Pancreas (tissue), 10 donors: ENCODE measurements at regions not wholly inside any gene's neighbourhood (a gene's known extent, or its start where the extent isn't known, plus 50 kb on each side); places are given as distances from the start of the nearest gene placed in this dataset.

Source experiments
- ATAC-seq, 4 donors: fragments of 200-7000 bp; cut with Tn5 transposase; one replicate each; pipeline versions ENCODE4 v1.8.0 to v1.9.1; 2020; ENCODE audit warnings: mild to moderate bottlenecking in 4 of 4, moderate library complexity in 4 of 4
- DNase-seq, 6 donors: peaks; one replicate each; pipeline ENCODE4 v3.0.0-alpha.2; 2020
- FAIRE-seq: peaks from 2 replicates; lab custom pipeline; 2012; peaks lifted over from hg19 to GRCh38; lab: Jason Lieb, UNC
- H3K27ac ChIP-seq, 4 donors: fragments of 200-600 bp; sonication (generic); 1 replicate in 3 of 4; 2 replicates in 1 of 4; pipeline versions ENCODE4 v1.5.0 to v1.8.0; 2020
- H3K27me3 ChIP-seq, 4 donors: fragments of 200-600 bp; one replicate each; pipeline ENCODE4 v1.8.0; 2021
- H3K36me3 ChIP-seq, 3 donors: fragments of 200-600 bp; sonication (generic) in 1 of 3; one replicate each; pipeline versions ENCODE4 v1.5.0 to v1.8.0; 2020 to 2021
- H3K4me1 ChIP-seq, 3 donors: fragments of 200-600 bp; one replicate each; pipeline ENCODE4 v1.8.0; 2021
- H3K4me3 ChIP-seq, 4 donors: fragments of 200-600 bp; sonication (generic) in 2 of 4; one replicate each; pipeline versions ENCODE4 v1.5.0 to v1.8.0; 2020 to 2021
- H3K9me3 ChIP-seq, 4 donors: fragments of 200-600 bp; one replicate each; pipeline ENCODE4 v1.8.0; 2021
- WGBS, 2 donors: extraction: QIAGEN DNeasy Blood & Tissue Kit; methylation state at CpG; one replicate each; pipeline ENCODE4 v1.1.7; 2013; 5-methylcytosine and 5-hydroxymethylcytosine counted together
- intact Hi-C, 3 donors: fragments of 100-400 bp; cut with DNase I; formaldehyde crosslinking; loops; one replicate each; pipeline versions ENCODE4 v1.11.1 to v1.14.2; 2022
- TF ChIP-seq, protein P1 (sequence below), 4 donors: fragments of 200-600 bp; sonication (generic) in 3 of 4; IDR thresholded peaks; one replicate each; pipeline versions ENCODE4 v1.5.0 to v1.8.0; 2021; ENCODE audit warnings: antibody characterized with exemption in 4 of 4
- donor health status: healthy with polysubstance abuse.
- donor health status: DM: no; HTN: no; CAD: no; lungs with moderate emphysema.
- donor health status: DM: no; HTN: no; CAD: no.
- donor health status: control.
- donor health status: control.
- donor health status: Bipolar disorder and iron deficiency.
- donor health status: DM: yes; HTN: yes; CAD: no.
- donor health status: DM: no; HTN: no; CAD: no.
- donor health status: DM: no; HTN: no; CAD: no.
- donor health status: DM: yes; HTN: yes; CAD: no.

DNA sequence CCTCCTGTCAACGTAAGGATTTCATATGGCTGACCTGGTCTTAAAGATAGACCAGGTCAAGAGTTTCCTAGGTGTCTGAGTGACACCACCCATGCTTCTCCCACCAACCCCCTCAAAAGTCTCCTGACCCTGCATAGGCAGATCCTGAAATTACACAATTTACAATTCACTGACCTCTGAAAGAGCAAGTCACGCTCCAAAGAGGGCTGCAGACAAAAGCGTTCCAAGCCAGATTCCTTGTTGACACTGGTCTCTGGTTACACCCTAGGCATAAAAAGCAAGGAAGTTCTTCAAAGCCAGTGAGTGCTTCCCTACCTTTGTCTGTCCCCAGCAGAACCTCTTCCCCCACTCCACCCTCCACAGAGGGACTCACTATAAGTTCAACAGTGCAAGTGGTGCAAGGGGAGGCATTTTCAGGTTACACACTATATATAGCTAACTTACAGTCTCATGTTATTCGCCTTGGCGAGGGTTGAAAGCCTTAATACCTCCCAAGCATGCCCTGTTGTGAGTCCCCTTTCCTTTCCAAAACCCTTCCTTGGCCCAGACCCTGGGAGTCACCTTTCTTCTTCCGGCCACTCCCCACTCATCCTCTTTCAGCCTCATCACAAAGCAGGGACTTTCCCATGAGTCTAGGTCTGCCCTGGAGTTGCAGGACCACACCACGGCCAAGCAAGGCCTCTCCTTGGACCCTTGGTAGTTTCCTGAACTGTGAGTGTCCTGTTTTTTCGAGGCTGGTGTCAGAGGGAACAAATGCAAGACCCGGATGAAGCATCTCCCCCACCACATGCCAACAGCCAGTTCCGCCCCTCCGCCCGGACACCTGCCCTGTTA, 58.0 kb upstream of the KLF3 start:
- TF ChIP-seq, protein P1, sequence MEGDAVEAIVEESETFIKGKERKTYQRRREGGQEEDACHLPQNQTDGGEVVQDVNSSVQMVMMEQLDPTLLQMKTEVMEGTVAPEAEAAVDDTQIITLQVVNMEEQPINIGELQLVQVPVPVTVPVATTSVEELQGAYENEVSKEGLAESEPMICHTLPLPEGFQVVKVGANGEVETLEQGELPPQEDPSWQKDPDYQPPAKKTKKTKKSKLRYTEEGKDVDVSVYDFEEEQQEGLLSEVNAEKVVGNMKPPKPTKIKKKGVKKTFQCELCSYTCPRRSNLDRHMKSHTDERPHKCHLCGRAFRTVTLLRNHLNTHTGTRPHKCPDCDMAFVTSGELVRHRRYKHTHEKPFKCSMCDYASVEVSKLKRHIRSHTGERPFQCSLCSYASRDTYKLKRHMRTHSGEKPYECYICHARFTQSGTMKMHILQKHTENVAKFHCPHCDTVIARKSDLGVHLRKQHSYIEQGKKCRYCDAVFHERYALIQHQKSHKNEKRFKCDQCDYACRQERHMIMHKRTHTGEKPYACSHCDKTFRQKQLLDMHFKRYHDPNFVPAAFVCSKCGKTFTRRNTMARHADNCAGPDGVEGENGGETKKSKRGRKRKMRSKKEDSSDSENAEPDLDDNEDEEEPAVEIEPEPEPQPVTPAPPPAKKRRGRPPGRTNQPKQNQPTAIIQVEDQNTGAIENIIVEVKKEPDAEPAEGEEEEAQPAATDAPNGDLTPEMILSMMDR (IDR thresholded peaks at IDR 0.05): no peak
- H3K36me3 ChIP-seq: no peaks in the 10 kb centered on the region
- no peak overlapping the region for H3K27ac ChIP-seq
- 86% methylated on average over 12 of the region's 12 CpGs for WGBS, 2 donors
- ATAC-seq (no peak), DNase-seq (no peak), FAIRE-seq (no peak)
- peaks cover 0 to 7% (median 0%) of the 10 kb centered on the region in 3 donors for H3K4me1 ChIP-seq
- H3K9me3 ChIP-seq: no peaks in the 10 kb centered on the region
- intact Hi-C loops: no loop called here
- no peak overlapping the region for H3K4me3 ChIP-seq
- no peaks in the 10 kb centered on the region for H3K27me3 ChIP-seq

DNA sequence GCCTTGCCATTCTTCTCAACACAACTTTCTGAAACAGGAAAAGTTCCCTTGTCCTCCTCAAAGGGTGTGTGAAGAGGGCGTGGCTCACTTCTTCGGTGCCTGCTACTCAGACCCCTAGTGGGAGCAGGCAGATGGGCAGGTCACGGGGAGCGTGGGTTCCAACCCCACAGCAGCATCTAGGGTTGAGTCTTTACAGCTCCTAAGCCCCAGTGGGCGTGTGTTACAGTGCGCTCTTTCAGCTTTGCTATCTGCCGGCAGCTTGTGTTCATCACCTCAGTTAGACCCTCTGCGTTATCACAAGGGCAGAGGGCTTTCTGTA, 57.5 kb upstream of the KLF3 start:
- no peak for FAIRE-seq
- no peak for ATAC-seq
- 88 to 94% methylated on average over 8 of the region's 8 CpGs for WGBS, 2 donors
- H3K27ac ChIP-seq: no peak overlapping the region
- H3K4me1 ChIP-seq: peaks cover 0 to 5% (median 0%) of the 10 kb centered on the region in 3 donors
- no peak overlapping the region for H3K4me3 ChIP-seq
- no peaks in the 10 kb centered on the region for H3K9me3 ChIP-seq
- intact Hi-C loops: no loop called here
- DNase-seq: no peak
- TF ChIP-seq, protein P1 (IDR thresholded peaks at IDR 0.05): no peak
- H3K36me3 ChIP-seq: no peaks in the 10 kb centered on the region
- H3K27me3 ChIP-seq: no peaks in the 10 kb centered on the region

DNA sequence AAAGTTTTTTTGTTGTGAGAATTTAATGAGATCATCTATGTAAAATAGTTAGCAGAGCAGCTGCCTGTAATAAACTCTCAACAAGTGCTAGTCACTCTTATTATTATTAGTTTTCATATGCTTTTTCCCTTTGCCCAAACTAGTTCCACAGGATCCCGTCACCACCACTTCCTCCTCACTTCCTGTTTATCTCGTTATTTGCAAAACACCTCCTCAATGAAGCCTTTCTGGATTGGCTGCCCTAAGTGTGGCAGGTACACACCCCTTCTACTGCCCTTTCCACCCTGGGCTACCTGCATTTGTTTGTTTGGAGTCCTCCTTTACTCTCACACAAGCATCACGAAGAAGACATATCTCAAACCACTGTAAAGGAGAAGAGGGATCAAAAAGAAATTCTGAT, 54.4 kb upstream of the KLF3 start:
- FAIRE-seq: no peak
- TF ChIP-seq, protein P1 (IDR thresholded peaks at IDR 0.05): no peak
- no peaks in the 10 kb centered on the region for H3K27me3 ChIP-seq
- ATAC-seq: no peak
- no peak overlapping the region for H3K4me3 ChIP-seq
- peaks cover 0 to 9% (median 0%) of the 10 kb centered on the region in 3 donors for H3K4me1 ChIP-seq
- no peak overlapping the region for H3K27ac ChIP-seq
- no peaks in the 10 kb centered on the region for H3K9me3 ChIP-seq
- no peak for DNase-seq
- intact Hi-C loops: no loop called here
- no peaks in the 10 kb centered on the region for H3K36me3 ChIP-seq
- WGBS, 2 donors: 83 to 84% methylated on average over 3 of the region's 3 CpGs

DNA sequence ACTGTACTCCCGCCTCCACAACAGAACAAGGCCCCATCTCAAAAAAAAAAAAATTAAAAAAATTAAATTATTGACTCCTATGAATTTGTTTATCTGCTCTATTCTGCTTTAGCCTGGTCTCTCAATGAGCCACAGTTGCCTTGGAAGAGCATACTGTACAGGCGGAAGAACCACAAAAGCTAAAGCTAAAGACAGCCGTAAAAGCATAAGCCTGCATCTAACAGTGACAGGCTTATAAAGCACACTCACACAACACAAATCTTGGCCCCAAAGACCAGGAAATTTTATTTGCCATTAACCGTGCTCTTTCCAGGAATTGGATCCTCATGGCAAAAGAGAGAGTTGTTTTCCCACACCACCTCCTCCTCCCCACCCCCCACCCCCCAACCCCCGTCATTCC, 53.5 kb upstream of the KLF3 start:
- Histone ChIP-seq H3K9me3 (no peaks in the 10 kb centered on the region), H3K4me3 (no peak overlapping the region), H3K27ac (peak overlapping the region in 2 of 4 donors; percentile 20 to 67), H3K4me1 (peaks cover 0 to 9% (median 0%) of the 10 kb centered on the region in 3 donors), H3K27me3 (no peaks in the 10 kb centered on the region), H3K36me3 (no peaks in the 10 kb centered on the region)
- WGBS, 2 donors: 52 to 55% methylated on average over 5 of the region's 5 CpGs
- DNase-seq (no peak), FAIRE-seq (no peak), ATAC-seq (peak in 3 of 4 donors; percentile 22 to 34 (median 24))
- TF ChIP-seq, protein P1 (IDR thresholded peaks at IDR 0.05): no peak
- intact Hi-C loops: no loop called here

DNA sequence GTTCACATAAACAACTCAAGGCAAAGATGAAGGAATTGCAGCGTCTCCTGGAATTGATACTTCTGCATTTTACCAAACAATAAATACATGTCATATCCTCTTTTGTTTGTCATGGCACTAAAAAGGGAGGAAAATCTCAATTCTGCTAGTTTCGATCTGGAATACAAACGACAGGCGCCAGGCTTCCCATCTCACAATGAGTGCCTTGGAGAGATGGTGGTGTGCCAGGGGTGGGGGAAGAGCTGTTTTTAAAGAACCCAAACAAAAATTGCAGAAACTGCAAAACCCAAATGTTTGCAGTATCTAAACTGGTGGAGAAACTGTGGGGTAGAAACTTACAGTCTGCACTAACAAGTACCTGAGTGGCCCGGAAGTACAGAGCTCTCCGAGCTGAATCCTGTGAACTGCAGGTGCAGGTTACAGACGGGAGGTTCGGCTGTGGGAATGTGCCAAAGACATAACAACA, 53.0 kb upstream of the KLF3 start:
- TF ChIP-seq, protein P1 (IDR thresholded peaks at IDR 0.05): no peak
- FAIRE-seq: no peak
- Histone ChIP-seq H3K27ac (peak overlapping the region in 2 of 4 donors; percentile 20 to 67), H3K4me1 (peaks cover 0 to 9% (median 0%) of the 10 kb centered on the region in 3 donors), H3K4me3 (peak overlapping the region in 1 of 4 donors; percentile 28), H3K9me3 (no peaks in the 10 kb centered on the region), H3K27me3 (no peaks in the 10 kb centered on the region), H3K36me3 (no peaks in the 10 kb centered on the region)
- peak in 3 of 6 donors; percentile 19 to 36 (median 36) for DNase-seq
- ATAC-seq: peak; percentile 73 to 88 (median 82)
- 12 to 14% methylated on average over 8 of the region's 8 CpGs for WGBS, 2 donors
- intact Hi-C loops: no loop called here
